22Rv1 (cell line): ENCODE measurements at regions not wholly inside any gene's neighbourhood (a gene's known extent, or its start where the extent isn't known, plus 50 kb on each side); places are given as distances from the start of the nearest gene placed in this dataset.
"Not testable (repeated sequence)": the region's sequence is repeated elsewhere in the genome, so short reads cannot be mapped to it uniquely, and the experiment has no call there.

Experiments
- ZFX ChIP-seq: fragments of 450-650 bp; IDR thresholded peaks from 2 replicates; pipeline ENCODE4 v1.6.1; 2017; ENCODE audit warnings: antibody characterized with exemption, borderline replicate concordance
- TF ChIP-seq, protein P1 (sequence below): fragments of 450-650 bp; IDR thresholded peaks from 2 replicates; pipeline ENCODE4 v1.5.1; 2017; ENCODE audit warnings: mild to moderate bottlenecking

DNA sequence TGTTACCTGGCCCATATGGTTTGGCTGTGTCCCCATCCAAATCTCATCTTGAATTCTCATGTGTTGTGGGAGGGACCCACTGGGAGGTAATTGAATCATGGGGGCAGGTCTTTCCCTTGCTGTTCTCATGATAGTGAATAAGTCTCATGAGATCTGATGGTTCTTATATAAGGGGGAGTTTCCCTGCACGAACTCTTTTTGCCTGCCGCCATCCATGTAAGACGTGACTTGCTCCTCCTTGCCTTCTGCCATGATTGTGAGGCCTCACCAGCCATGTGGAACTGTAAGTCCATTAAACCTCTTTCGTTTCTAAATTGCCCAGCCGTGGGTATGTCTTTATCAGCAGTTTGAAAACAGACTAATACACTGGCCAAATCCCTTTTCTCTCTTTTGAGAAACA is 444.4 kb downstream of the QKI start:
- TF ChIP-seq, protein P1, sequence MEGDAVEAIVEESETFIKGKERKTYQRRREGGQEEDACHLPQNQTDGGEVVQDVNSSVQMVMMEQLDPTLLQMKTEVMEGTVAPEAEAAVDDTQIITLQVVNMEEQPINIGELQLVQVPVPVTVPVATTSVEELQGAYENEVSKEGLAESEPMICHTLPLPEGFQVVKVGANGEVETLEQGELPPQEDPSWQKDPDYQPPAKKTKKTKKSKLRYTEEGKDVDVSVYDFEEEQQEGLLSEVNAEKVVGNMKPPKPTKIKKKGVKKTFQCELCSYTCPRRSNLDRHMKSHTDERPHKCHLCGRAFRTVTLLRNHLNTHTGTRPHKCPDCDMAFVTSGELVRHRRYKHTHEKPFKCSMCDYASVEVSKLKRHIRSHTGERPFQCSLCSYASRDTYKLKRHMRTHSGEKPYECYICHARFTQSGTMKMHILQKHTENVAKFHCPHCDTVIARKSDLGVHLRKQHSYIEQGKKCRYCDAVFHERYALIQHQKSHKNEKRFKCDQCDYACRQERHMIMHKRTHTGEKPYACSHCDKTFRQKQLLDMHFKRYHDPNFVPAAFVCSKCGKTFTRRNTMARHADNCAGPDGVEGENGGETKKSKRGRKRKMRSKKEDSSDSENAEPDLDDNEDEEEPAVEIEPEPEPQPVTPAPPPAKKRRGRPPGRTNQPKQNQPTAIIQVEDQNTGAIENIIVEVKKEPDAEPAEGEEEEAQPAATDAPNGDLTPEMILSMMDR: not testable (repeated sequence)
- TF ChIP-seq ZFX: not testable (repeated sequence)
